ENCODE measurements at regions not wholly inside any gene's neighbourhood (a gene's known extent, or its start where the extent isn't known, plus 50 kb on each side); places are given as distances from the start of the nearest gene placed in this dataset.

GRCh38 chr13:65292488-65292901 is 1937.6 kb downstream of the PCDH9 start:
- Histone ChIP-seq H3K27me3 (ENCODE audit: insufficient read depth) (no peaks in the 10 kb centered on the region), H3K4me2 (no peak overlapping the region), H3F3A (replicated peaks; ENCODE audit: low read depth) (no peaks in the 10 kb centered on the region), H3K4me1 (ENCODE audit: insufficient read depth) (no peaks in the 10 kb centered on the region), H4K20me1 (replicated peaks; ENCODE audit: insufficient read depth) (no peaks in the 10 kb centered on the region), H2AFZ (peak overlapping the region; percentile 24; the same call in 1 of the 2 replicates), H3K36me3 (ENCODE audit: insufficient read depth) (no peaks in the 10 kb centered on the region), H3K27ac (ENCODE audit: low read depth) (no peak overlapping the region), H3K79me2 (replicated peaks; ENCODE audit: insufficient read depth) (no peaks in the 10 kb centered on the region), H3K4me3 (no peak overlapping the region), H3K9me2 (ENCODE audit: insufficient read depth) (no peaks in the 10 kb centered on the region)
- DNase-seq (ENCODE audit: low spot score): peak; percentile 13
- TF ChIP-seq EZH2phosphoT487 (IDR thresholded peaks at IDR 0.05; ENCODE audit: unreplicated experiment) (no peak), ZNF114 (CRISPR knock-in tag; IDR thresholded peaks at IDR 0.05) (no peak), ZNF462 (CRISPR knock-in tag; IDR thresholded peaks at IDR 0.05) (no peak), JUNB (IDR thresholded peaks at IDR 0.05; ENCODE audit: unreplicated experiment) (no peak), ETS1 (IDR thresholded peaks at IDR 0.05) (no peak), STAT1 (IDR thresholded peaks at IDR 0.05; ENCODE audit: unreplicated experiment) (no peak)
- Mint-ChIP-seq H3K4me1 (peaks cover 4% of the 10 kb centered on the region; the same call in 2 of the 3 replicates), H3K4me3 (no peak overlapping the region), H3K27me3 (ENCODE audit: insufficient read depth, low read depth, poor library complexity) (no peaks in the 10 kb centered on the region), H3K27ac (no peak overlapping the region), H3K36me3 (ENCODE audit: low read depth) (no peaks in the 10 kb centered on the region), H3K9me3 (no peaks in the 10 kb centered on the region)
- ATAC-seq: peak; percentile 59

Measured in GM23338 (cell line).